BLaER1 (cell line): ENCODE measurements at regions not wholly inside any gene's neighbourhood (a gene's known extent, or its start where the extent isn't known, plus 50 kb on each side); places are given as distances from the start of the nearest gene placed in this dataset.

Experiments used
- H3K27ac ChIP-seq: shearing (Covaris generic); formaldehyde crosslinking; 2 replicates; pipeline ENCODE4 v1.8.1; 2022
- H3K27me3 ChIP-seq: shearing (Covaris generic); formaldehyde crosslinking; 2 replicates; pipeline ENCODE4 v1.8.1; 2022
- H3K36me3 ChIP-seq: shearing (Covaris generic); formaldehyde crosslinking; 2 replicates; pipeline ENCODE4 v1.8.1; 2022
- H3K4me1 ChIP-seq: shearing (Covaris generic); formaldehyde crosslinking; 2 replicates; pipeline ENCODE4 v1.8.1; 2022
- H3K4me2 ChIP-seq: shearing (Covaris generic); formaldehyde crosslinking; 2 replicates; pipeline ENCODE4 v1.8.1; 2022
- H3K4me3 ChIP-seq: shearing (Covaris generic); formaldehyde crosslinking; 2 replicates; pipeline ENCODE4 v1.8.1; 2022
- H3K9ac ChIP-seq: shearing (Covaris generic); formaldehyde crosslinking; 2 replicates; pipeline ENCODE4 v1.8.1; 2022
- H3K9me3 ChIP-seq: shearing (Covaris generic); formaldehyde crosslinking; 2 replicates; pipeline ENCODE4 v1.8.1; 2022
- H4K20me1 ChIP-seq: shearing (Covaris generic); formaldehyde crosslinking; 2 replicates; pipeline ENCODE4 v1.8.1; 2022
- Cebpa-rat ChIP-seq: shearing (Covaris generic); IDR thresholded peaks from 2 replicates; pipeline ENCODE4 v1.8.1; 2022

DNA sequence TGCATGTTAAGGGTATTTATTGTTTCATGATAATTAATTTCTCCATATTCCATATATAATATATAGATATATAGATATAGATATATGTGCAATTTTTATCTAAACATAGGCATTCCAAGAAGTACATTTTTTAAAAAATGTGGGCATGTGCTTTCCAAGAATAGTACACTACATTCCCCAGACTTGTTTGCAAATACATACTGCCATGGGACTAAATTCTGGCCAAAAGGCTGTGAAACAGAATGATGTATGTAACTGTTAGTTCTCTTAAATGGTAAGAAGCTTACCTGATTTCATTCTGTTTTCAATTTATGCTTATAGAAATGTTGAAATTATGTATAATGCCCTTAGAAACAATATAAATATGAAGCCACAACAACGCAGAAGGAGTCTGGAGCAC, 503.2 kb upstream of the SPRY2 start:
- Histone ChIP-seq H3K9me3 (no peaks in the 10 kb centered on the region), H3K27me3 (no peaks in the 10 kb centered on the region), H3K36me3 (no peaks in the 10 kb centered on the region), H3K4me1 (no peaks in the 10 kb centered on the region), H3K4me2 (no peak overlapping the region), H3K4me3 (no peak overlapping the region), H3K27ac (no peak overlapping the region), H3K9ac (no peak overlapping the region), H4K20me1 (no peaks in the 10 kb centered on the region)
- no peak for TF ChIP-seq Cebpa-rat

DNA sequence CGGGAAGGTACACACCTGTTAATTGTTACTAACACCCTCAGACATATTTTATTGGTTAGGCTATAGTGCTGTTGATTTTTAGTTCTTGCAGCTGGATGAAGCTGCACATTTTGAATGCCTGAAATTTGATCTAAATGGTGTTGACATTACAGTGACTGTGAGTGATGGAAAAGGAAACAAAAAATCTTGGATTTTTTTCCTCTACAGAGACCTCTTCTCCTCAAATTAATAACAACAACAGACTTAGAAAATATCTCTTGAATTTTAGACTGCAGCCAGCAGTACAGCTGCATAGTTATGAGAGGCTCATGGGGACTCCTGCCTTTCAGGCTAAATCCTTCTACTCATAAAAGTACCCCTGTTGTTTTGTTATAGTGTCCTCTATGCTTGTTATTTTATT, 500.5 kb upstream of the SPRY2 start:
- Histone ChIP-seq H3K9ac (no peak overlapping the region), H3K27ac (no peak overlapping the region), H3K4me3 (no peak overlapping the region), H3K4me1 (no peaks in the 10 kb centered on the region), H3K36me3 (no peaks in the 10 kb centered on the region), H3K9me3 (peaks cover 23% of the 10 kb centered on the region), H3K27me3 (no peaks in the 10 kb centered on the region), H3K4me2 (no peak overlapping the region), H4K20me1 (no peaks in the 10 kb centered on the region)
- TF ChIP-seq Cebpa-rat = no peak

DNA sequence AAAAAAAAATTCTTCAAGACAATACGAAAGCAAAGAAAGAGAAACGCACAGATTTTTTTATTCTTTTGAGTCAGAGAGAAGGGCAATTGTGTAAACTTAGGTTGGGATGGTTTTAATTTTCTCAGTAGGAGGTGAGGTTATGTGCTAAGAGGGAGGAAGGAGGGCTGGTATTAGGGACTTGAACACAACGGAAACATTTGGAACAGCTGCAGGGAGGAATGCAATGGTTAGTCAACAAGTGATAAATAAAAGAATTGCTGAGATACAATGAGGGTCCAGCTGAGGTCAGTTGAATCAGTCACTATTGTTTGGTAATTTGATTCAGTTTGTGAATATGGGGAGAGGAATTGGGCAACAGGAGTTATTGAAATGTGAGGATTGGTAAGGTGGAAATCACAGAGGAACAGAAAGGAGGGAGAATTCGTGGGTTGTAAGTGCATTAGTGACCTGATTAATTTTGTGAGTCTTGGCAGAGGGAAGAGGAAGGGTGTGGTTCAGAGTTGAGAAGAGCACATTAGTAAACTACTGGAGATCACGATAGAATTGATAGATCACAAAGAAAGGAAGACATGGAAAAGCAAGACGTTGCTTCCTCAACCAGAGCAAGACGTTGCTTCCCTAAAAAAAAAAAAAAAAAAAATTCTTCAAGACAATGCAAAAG, 499.5 kb upstream of the SPRY2 start:
- peaks cover 24% of the 10 kb centered on the region for H3K9me3 ChIP-seq
- H3K27ac ChIP-seq = no peak overlapping the region
- TF ChIP-seq Cebpa-rat = no peak
- H3K36me3 ChIP-seq = no peaks in the 10 kb centered on the region
- H3K4me1 ChIP-seq = no peaks in the 10 kb centered on the region
- H3K4me2 ChIP-seq = no peak overlapping the region
- no peaks in the 10 kb centered on the region for H4K20me1 ChIP-seq
- H3K27me3 ChIP-seq = no peaks in the 10 kb centered on the region
- H3K9ac ChIP-seq = no peak overlapping the region
- no peak overlapping the region for H3K4me3 ChIP-seq

DNA sequence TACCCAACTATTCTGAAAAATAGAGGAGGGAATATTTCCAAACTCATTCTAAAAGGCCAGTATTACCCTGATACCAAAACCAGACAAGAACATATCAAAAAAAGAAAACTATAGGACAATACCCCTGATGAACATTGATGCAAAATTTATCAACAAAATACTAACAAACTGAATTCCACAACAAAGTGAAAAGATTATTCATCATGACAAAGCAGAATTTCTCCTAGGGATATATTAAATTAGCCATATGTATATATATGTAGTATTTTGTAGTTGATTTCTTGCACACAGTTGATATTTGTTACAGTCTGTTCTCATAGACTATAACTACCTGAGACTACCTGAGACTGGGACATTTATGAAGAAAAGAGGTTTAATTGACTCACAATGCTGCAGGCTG, 495.0 kb upstream of the SPRY2 start:
- Histone ChIP-seq H3K27ac (no peak overlapping the region), H3K4me3 (no peak overlapping the region), H3K4me2 (no peak overlapping the region), H3K36me3 (no peaks in the 10 kb centered on the region), H3K9ac (no peak overlapping the region), H3K9me3 (peaks cover 45% of the 10 kb centered on the region), H3K27me3 (no peaks in the 10 kb centered on the region), H3K4me1 (no peaks in the 10 kb centered on the region), H4K20me1 (no peaks in the 10 kb centered on the region)
- TF ChIP-seq Cebpa-rat = no peak

DNA sequence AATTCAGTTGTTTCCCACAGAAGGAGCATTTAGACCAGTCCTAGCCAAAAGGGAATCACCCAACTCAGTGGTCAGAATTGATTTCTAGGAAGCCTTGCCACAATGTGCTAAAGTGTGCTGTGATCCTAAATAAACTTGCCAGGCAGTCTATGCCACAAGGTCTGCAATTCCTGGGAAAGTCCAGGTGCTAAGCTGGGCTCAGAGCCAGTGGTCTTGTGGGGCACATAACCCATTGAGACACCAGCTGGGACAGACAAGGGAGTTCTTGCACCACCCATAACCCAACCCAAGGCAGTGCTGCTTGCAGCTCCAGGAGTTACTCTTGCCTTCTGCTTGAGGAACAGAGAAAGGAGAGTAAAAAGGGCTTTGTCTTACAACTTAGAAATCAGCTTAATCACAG, 489.5 kb upstream of the SPRY2 start:
- Histone ChIP-seq H3K4me1 (no peaks in the 10 kb centered on the region), H3K4me2 (no peak overlapping the region), H3K9ac (no peak overlapping the region), H3K36me3 (no peaks in the 10 kb centered on the region), H3K27me3 (no peaks in the 10 kb centered on the region), H3K4me3 (no peak overlapping the region), H3K9me3 (peaks cover 27% of the 10 kb centered on the region), H3K27ac (no peak overlapping the region), H4K20me1 (no peaks in the 10 kb centered on the region)
- TF ChIP-seq Cebpa-rat = no peak

DNA sequence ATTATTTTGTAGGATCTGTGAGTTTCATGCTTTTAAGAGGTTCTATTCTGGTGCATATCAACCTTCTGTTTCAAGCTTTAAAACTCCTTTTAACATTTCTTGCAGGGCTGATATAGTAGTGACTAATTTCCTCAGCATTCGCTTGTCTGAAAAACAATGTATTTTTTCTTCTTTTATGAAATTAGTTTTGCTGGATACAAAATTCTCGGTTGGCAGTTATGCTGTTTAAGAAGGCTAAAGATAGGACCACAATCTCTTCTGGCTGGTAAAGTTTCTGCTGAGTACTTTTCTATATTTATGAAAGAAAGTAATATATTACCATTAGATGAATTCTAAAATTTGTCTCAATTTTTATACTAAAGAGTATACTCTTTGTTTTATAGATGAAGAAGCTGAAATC, 487.8 kb upstream of the SPRY2 start:
- Histone ChIP-seq H3K27me3 (no peaks in the 10 kb centered on the region), H3K4me3 (no peak overlapping the region), H3K4me2 (no peak overlapping the region)

DNA sequence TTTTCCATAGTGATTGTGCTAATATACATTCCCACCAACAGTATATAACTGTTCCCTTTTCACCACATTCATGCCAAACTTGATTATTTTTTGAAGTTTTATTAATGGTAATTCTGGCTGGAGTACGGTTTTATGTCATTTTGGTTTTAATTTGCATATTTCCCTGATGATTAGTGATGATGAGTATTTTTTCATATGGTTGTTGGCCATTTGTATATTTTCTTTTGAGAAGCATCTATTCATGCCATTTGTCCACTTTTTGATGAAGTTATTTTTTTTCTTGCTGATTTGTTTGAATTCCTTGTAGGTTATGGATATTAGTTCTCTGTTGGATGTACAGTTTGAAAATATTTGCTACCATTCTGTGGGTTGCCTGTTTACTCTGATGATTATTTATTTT, 484.4 kb upstream of the SPRY2 start:
- Histone ChIP-seq H3K4me1 (no peaks in the 10 kb centered on the region), H3K4me3 (no peak overlapping the region), H3K27ac (no peak overlapping the region), H3K4me2 (no peak overlapping the region), H4K20me1 (no peaks in the 10 kb centered on the region), H3K36me3 (no peaks in the 10 kb centered on the region), H3K9ac (no peak overlapping the region), H3K9me3 (peaks cover 2% of the 10 kb centered on the region), H3K27me3 (no peaks in the 10 kb centered on the region)
- TF ChIP-seq Cebpa-rat = no peak

More for the DNA sequence above, 487.8 kb upstream of the SPRY2 start:
- Histone ChIP-seq H3K9me3 (peaks cover 12% of the 10 kb centered on the region), H3K36me3 (no peaks in the 10 kb centered on the region), H3K9ac (no peak overlapping the region), H3K4me1 (no peaks in the 10 kb centered on the region), H3K27ac (no peak overlapping the region), H4K20me1 (no peaks in the 10 kb centered on the region)
- no peak for TF ChIP-seq Cebpa-rat

DNA sequence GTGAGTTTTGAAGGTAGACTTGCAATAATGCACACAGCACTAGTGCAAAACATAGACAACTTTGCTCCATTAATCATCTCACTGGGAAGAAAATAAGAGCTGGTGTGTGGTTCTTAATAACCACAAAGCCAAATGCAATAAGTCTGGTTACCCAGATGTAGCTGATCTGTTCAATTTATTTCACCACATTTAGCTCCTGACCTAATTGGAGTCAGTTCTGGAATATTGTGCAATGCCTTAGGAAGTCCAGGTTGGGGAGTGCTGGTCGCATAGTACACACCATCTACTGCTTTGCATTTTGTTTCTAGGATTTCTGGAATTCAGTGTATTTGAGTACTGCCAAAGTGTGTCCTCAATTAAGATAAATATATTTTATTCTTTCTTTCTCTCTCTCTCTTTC, 483.3 kb upstream of the SPRY2 start:
- H3K4me2 ChIP-seq = no peak overlapping the region
- H3K36me3 ChIP-seq = no peaks in the 10 kb centered on the region
- H3K4me3 ChIP-seq = no peak overlapping the region
- no peak for TF ChIP-seq Cebpa-rat
- H3K27me3 ChIP-seq = no peaks in the 10 kb centered on the region
- no peaks in the 10 kb centered on the region for H3K9me3 ChIP-seq
- H4K20me1 ChIP-seq = no peaks in the 10 kb centered on the region
- no peak overlapping the region for H3K27ac ChIP-seq
- no peak overlapping the region for H3K9ac ChIP-seq
- no peaks in the 10 kb centered on the region for H3K4me1 ChIP-seq

DNA sequence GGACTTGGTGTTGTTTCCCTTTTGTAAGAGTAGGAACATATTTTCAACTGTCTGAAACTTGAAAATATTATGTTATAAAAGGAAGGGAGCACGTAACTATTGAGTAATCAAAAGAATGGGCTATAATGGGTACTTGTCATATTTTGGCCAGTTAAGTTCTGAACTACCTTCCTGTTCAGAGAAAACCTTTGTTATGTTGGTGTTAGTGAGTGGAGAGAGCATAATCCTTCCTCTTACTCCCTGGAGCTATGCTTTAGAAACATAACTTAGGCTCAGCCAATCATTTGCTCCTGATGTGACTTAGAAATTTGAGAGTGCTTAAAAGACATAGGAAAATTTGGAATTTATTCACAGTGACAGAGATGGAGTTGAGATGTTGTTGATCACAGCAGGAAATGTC, 482.5 kb upstream of the SPRY2 start:
- no peak for TF ChIP-seq Cebpa-rat
- Histone ChIP-seq H3K36me3 (no peaks in the 10 kb centered on the region), H4K20me1 (no peaks in the 10 kb centered on the region), H3K9ac (no peak overlapping the region), H3K4me1 (no peaks in the 10 kb centered on the region), H3K4me2 (no peak overlapping the region), H3K4me3 (no peak overlapping the region), H3K27me3 (no peaks in the 10 kb centered on the region), H3K9me3 (no peaks in the 10 kb centered on the region), H3K27ac (no peak overlapping the region)

DNA sequence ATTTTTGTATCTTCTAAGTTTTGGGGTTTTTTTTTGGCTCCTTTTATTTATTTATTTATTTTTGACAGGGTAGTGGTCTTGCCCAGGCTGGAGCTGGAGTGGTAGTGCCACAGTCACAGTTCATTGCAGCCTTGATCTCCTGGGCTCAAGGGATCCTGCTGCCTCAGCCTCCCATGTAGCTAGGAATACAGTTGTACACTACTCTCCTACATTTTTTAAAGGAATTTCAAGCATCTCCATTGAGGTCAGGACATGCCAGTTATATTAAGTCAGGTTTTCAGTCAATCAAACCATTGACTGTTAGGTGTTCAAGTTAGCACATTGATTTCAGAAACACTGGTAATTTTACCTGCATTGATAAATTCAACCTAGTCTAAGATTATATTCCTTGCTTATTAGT, 480.5 kb upstream of the SPRY2 start:
- no peak overlapping the region for H3K4me2 ChIP-seq
- no peaks in the 10 kb centered on the region for H3K36me3 ChIP-seq
- no peak for TF ChIP-seq Cebpa-rat
- peaks cover 12% of the 10 kb centered on the region; the same call in 1 of the 2 replicates for H3K9me3 ChIP-seq
- H3K27me3 ChIP-seq = no peaks in the 10 kb centered on the region
- no peaks in the 10 kb centered on the region for H4K20me1 ChIP-seq
- no peaks in the 10 kb centered on the region for H3K4me1 ChIP-seq
- no peak overlapping the region for H3K27ac ChIP-seq
- no peak overlapping the region for H3K9ac ChIP-seq
- H3K4me3 ChIP-seq = no peak overlapping the region

DNA sequence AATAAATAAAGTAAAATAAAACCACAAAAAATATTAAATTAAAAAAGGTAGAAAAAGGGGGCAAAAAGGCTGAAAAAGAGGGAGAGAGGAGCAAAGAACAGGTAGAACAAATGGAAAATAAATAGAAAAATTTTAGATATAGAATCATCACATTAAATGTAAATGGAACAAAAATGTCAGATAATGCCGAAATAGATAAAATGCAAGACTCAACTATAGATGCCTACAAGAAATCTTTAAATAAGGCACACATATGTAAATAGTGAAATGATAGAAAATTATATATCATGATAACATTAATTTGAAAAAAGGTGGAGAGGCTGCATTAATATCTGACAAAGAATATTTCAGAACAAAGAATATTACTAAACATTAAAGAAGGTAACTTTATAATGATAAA, 477.1 kb upstream of the SPRY2 start:
- peaks cover 19% of the 10 kb centered on the region; the same call in 1 of the 2 replicates for H3K9me3 ChIP-seq
- H3K4me2 ChIP-seq = no peak overlapping the region
- no peaks in the 10 kb centered on the region for H3K4me1 ChIP-seq
- H3K36me3 ChIP-seq = no peaks in the 10 kb centered on the region
- no peak for TF ChIP-seq Cebpa-rat
- H3K9ac ChIP-seq = no peak overlapping the region
- no peaks in the 10 kb centered on the region for H4K20me1 ChIP-seq
- H3K4me3 ChIP-seq = no peak overlapping the region
- no peaks in the 10 kb centered on the region for H3K27me3 ChIP-seq
- H3K27ac ChIP-seq = no peak overlapping the region
